Astrocyte (in vitro differentiated cells and primary cell): ENCODE measurements at regions not wholly inside any gene's neighbourhood (a gene's known extent, or its start where the extent isn't known, plus 50 kb on each side); places are given as distances from the start of the nearest gene placed in this dataset.

Experiments used
- EZH2 ChIP-seq: IDR thresholded peaks from 2 replicates; pipeline ENCODE4 v1.6.1; 2012; ENCODE audit warnings: mild to moderate bottlenecking, low read length, inconsistent platforms; ENCODE audit not compliant: insufficient read depth
- TF ChIP-seq, protein P1 (sequence below): IDR thresholded peaks from 2 replicates; pipeline ENCODE4 v1.5.1; 2011; ENCODE audit warnings: low read depth, mild to moderate bottlenecking, inconsistent platforms, low read length, moderate library complexity; ENCODE audit not compliant: insufficient read depth

DNA sequence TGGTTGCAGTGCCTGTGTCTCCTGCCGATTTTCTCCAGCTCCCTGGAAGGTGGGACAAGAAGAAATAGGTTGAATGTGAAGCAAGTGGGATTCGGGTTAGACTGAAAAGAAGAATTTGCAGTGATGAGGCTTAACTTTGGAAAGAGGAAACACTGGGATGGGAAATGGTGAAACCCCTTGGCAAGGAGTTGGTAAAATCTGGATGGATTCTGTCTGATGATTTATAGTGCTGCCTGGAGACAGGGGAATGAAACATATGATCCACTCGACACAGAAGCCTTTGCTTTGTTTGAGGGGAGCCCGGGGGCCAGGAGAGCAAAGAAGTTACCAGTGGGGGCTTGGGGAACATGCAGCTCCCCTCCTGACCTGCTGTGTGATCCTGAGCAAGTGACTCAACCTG is 67.2 kb downstream of the UBIAD1 start:
- TF ChIP-seq, protein P1, sequence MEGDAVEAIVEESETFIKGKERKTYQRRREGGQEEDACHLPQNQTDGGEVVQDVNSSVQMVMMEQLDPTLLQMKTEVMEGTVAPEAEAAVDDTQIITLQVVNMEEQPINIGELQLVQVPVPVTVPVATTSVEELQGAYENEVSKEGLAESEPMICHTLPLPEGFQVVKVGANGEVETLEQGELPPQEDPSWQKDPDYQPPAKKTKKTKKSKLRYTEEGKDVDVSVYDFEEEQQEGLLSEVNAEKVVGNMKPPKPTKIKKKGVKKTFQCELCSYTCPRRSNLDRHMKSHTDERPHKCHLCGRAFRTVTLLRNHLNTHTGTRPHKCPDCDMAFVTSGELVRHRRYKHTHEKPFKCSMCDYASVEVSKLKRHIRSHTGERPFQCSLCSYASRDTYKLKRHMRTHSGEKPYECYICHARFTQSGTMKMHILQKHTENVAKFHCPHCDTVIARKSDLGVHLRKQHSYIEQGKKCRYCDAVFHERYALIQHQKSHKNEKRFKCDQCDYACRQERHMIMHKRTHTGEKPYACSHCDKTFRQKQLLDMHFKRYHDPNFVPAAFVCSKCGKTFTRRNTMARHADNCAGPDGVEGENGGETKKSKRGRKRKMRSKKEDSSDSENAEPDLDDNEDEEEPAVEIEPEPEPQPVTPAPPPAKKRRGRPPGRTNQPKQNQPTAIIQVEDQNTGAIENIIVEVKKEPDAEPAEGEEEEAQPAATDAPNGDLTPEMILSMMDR: no peak
- peak; percentile 12 for TF ChIP-seq EZH2
